Parathyroid adenoma (tissue), 2 donors: ENCODE measurements at regions not wholly inside any gene's neighbourhood (a gene's known extent, or its start where the extent isn't known, plus 50 kb on each side); places are given as distances from the start of the nearest gene placed in this dataset.

Experiments used
- H2AFZ ChIP-seq: fragments of 300-600 bp; sonication (generic); one replicate; pipeline ENCODE4 v1.7.0; 2017; ENCODE audit warnings: antibody characterized with exemption, mild to moderate bottlenecking
- H3K27ac ChIP-seq: fragments of 300-600 bp; sonication (generic); one replicate; pipeline ENCODE4 v1.7.0; 2017
- H3K27me3 ChIP-seq: fragments of 300-600 bp; sonication (generic); one replicate; pipeline ENCODE4 v1.7.0; 2017; ENCODE audit warnings: low read length; ENCODE audit not compliant: control insufficient read depth, insufficient read depth
- H3K36me3 ChIP-seq: fragments of 300-600 bp; sonication (generic); one replicate; pipeline ENCODE4 v1.7.0; 2017; ENCODE audit warnings: low read length; ENCODE audit not compliant: control insufficient read depth, insufficient read depth
- H3K4me1 ChIP-seq: fragments of 300-600 bp; sonication (generic); one replicate; pipeline ENCODE4 v1.7.0; 2017; ENCODE audit warnings: control low read depth
- H3K4me2 ChIP-seq: fragments of 300-600 bp; sonication (generic); one replicate; pipeline ENCODE4 v1.7.0; 2017; ENCODE audit warnings: low read length
- H3K4me3 ChIP-seq: fragments of 300-600 bp; sonication (generic); one replicate; pipeline ENCODE4 v1.7.0; 2017; ENCODE audit warnings: low read depth, low read length
- H3K79me2 ChIP-seq: fragments of 300-600 bp; sonication (generic); one replicate; pipeline ENCODE4 v1.7.0; 2017; ENCODE audit warnings: control low read depth
- H3K9ac ChIP-seq: fragments of 300-600 bp; sonication (generic); one replicate; pipeline ENCODE4 v1.7.0; 2017; ENCODE audit warnings: mild to moderate bottlenecking
- H3K9me3 ChIP-seq: fragments of 300-600 bp; sonication (generic); one replicate; pipeline ENCODE4 v1.7.0; 2017; ENCODE audit warnings: low read length; ENCODE audit not compliant: control insufficient read depth
- CTCF ChIP-seq: fragments of 300-600 bp; sonication (generic); IDR thresholded peaks from one replicate; pipeline ENCODE4 v1.7.0; 2017; ENCODE audit warnings: antibody characterized with exemption, mild to moderate bottlenecking
- donor health status: primary hyperparathyroidism.

GRCh38 chr2:203815541-203815898, 52.1 kb upstream of the CTLA4 start:
- Histone ChIP-seq H3K4me1 (no peaks in the 10 kb centered on the region), H3K9me3 (no peaks in the 10 kb centered on the region), H3K36me3 (no peaks in the 10 kb centered on the region), H3K4me2 (no peak overlapping the region), H2AFZ (no peak overlapping the region), H3K27ac (no peak overlapping the region), H3K4me3 (no peak overlapping the region), H3K27me3 (no peaks in the 10 kb centered on the region), H3K9ac (no peak overlapping the region), H3K79me2 (no peaks in the 10 kb centered on the region)
- TF ChIP-seq CTCF = no peak

GRCh38 chr2:203817147-203817546, 50.4 kb upstream of the CTLA4 start:
- no peaks in the 10 kb centered on the region for H3K9me3 ChIP-seq
- H2AFZ ChIP-seq = no peak overlapping the region
- no peaks in the 10 kb centered on the region for H3K4me1 ChIP-seq
- no peaks in the 10 kb centered on the region for H3K36me3 ChIP-seq
- no peak for TF ChIP-seq CTCF
- H3K79me2 ChIP-seq = no peaks in the 10 kb centered on the region
- no peak overlapping the region for H3K4me2 ChIP-seq
- no peak overlapping the region for H3K9ac ChIP-seq
- H3K4me3 ChIP-seq = no peak overlapping the region
- no peaks in the 10 kb centered on the region for H3K27me3 ChIP-seq
- H3K27ac ChIP-seq = no peak overlapping the region
